ENCODE measurements at regions not wholly inside any gene's neighbourhood (a gene's known extent, or its start where the extent isn't known, plus 50 kb on each side); places are given as distances from the start of the nearest gene placed in this dataset.

- TF ChIP-seq NFIC (IDR thresholded peaks at IDR 0.05) (no peak), TAF1 (IDR thresholded peaks at IDR 0.05; ENCODE audit: low read depth) (no peak), USF1 (IDR thresholded peaks at IDR 0.05) (no peak), EGR1 (IDR thresholded peaks at IDR 0.05) (no peak), CEBPB (IDR thresholded peaks at IDR 0.05) (no peak), FOXM1 (IDR thresholded peaks at IDR 0.05; ENCODE audit: borderline replicate concordance, low read depth) (no peak), TEAD4 (IDR thresholded peaks at IDR 0.05) (no peak), CREB1 (IDR thresholded peaks at IDR 0.05; ENCODE audit: low read depth) (no peak), TCF12 (IDR thresholded peaks at IDR 0.05; ENCODE audit: low read depth) (no peak), ZBTB7A (IDR thresholded peaks at IDR 0.05; ENCODE audit: low read depth) (no peak), RAD21 (IDR thresholded peaks at IDR 0.05; ENCODE audit: low read depth) (no peak), YY1 (IDR thresholded peaks at IDR 0.05; ENCODE audit: low read depth) (no peak), MAX (IDR thresholded peaks at IDR 0.05) (no peak), REST (IDR thresholded peaks at IDR 0.05; ENCODE audit: low read depth) (no peak), EP300 (IDR thresholded peaks at IDR 0.05; ENCODE audit: borderline replicate concordance) (no peak)
Observed at GRCh38 chr13:44058067-44058466, 178.4 kb downstream of the LACC1 start.

- TF ChIP-seq REST (IDR thresholded peaks at IDR 0.05; ENCODE audit: low read depth) (no peak), CEBPB (IDR thresholded peaks at IDR 0.05) (no peak), CREB1 (IDR thresholded peaks at IDR 0.05; ENCODE audit: low read depth) (no peak), YY1 (IDR thresholded peaks at IDR 0.05; ENCODE audit: low read depth) (no peak), ZBTB7A (IDR thresholded peaks at IDR 0.05; ENCODE audit: low read depth) (no peak), NFIC (IDR thresholded peaks at IDR 0.05) (no peak), RAD21 (IDR thresholded peaks at IDR 0.05; ENCODE audit: low read depth) (no peak), FOXM1 (IDR thresholded peaks at IDR 0.05; ENCODE audit: borderline replicate concordance, low read depth) (no peak), TEAD4 (IDR thresholded peaks at IDR 0.05) (no peak), USF1 (IDR thresholded peaks at IDR 0.05) (no peak), TCF12 (IDR thresholded peaks at IDR 0.05; ENCODE audit: low read depth) (no peak)
Observed at GRCh38 chr13:44058624-44059215, 179.0 kb downstream of the LACC1 start.

- TF ChIP-seq MAX (IDR thresholded peaks at IDR 0.05) (no peak), CREB1 (IDR thresholded peaks at IDR 0.05; ENCODE audit: low read depth) (no peak), EP300 (IDR thresholded peaks at IDR 0.05; ENCODE audit: borderline replicate concordance) (no peak), TEAD4 (IDR thresholded peaks at IDR 0.05) (no peak), EGR1 (IDR thresholded peaks at IDR 0.05) (no peak), NFIC (IDR thresholded peaks at IDR 0.05) (no peak), USF1 (IDR thresholded peaks at IDR 0.05) (no peak), CEBPB (IDR thresholded peaks at IDR 0.05) (no peak)
Observed at GRCh38 chr13:44061876-44062275, 182.2 kb downstream of the LACC1 start.

GRCh38 chr13:44063467-44063866 lies 183.8 kb downstream of the LACC1 start:
- TF ChIP-seq EGR1 (IDR thresholded peaks at IDR 0.05) = no peak
- no peak for TF ChIP-seq MAX (IDR thresholded peaks at IDR 0.05)

GRCh38 chr13:44063881-44064280 lies 184.2 kb downstream of the LACC1 start:
- TF ChIP-seq CREB1 (IDR thresholded peaks at IDR 0.05; ENCODE audit: low read depth) (no peak), EGR1 (IDR thresholded peaks at IDR 0.05) (no peak), USF1 (IDR thresholded peaks at IDR 0.05) (no peak), NFIC (IDR thresholded peaks at IDR 0.05) (no peak), CEBPB (IDR thresholded peaks at IDR 0.05) (no peak), EP300 (IDR thresholded peaks at IDR 0.05; ENCODE audit: borderline replicate concordance) (no peak), FOXM1 (IDR thresholded peaks at IDR 0.05; ENCODE audit: borderline replicate concordance, low read depth) (no peak), YY1 (IDR thresholded peaks at IDR 0.05; ENCODE audit: low read depth) (no peak), TEAD4 (IDR thresholded peaks at IDR 0.05) (no peak), TCF12 (IDR thresholded peaks at IDR 0.05; ENCODE audit: low read depth) (no peak), MAX (IDR thresholded peaks at IDR 0.05) (no peak)
